HG03135 (cell line): ENCODE measurements at regions not wholly inside any gene's neighbourhood (a gene's known extent, or its start where the extent isn't known, plus 50 kb on each side); places are given as distances from the start of the nearest gene placed in this dataset.

ENCODE experiments used
- ATAC-seq: cut with Tn5 transposase; IDR thresholded peaks from one replicate; pipeline ENCODE4 v1.9.1; 2021; ENCODE audit warnings: mild to moderate bottlenecking, moderate library complexity; ENCODE audit not compliant: unreplicated experiment

- no peak for ATAC-seq
These were observed 172.4 kb upstream of the GULP1 start for GRCh38 chr2:188119112-188119838.

GRCh38 chr2:188122985-188123384, 168.7 kb upstream of the GULP1 start:
- ATAC-seq: no peak

- ATAC-seq: no peak
These were observed 162.0 kb upstream of the GULP1 start for GRCh38 chr2:188129677-188130076.

- no peak for ATAC-seq
These were observed 161.4 kb upstream of the GULP1 start for GRCh38 chr2:188130317-188130716.

GRCh38 chr2:188131281-188131680, 160.4 kb upstream of the GULP1 start:
- no peak for ATAC-seq

- no peak for ATAC-seq
These were observed 159.3 kb upstream of the GULP1 start for GRCh38 chr2:188132385-188132784.

GRCh38 chr2:188134241-188134640, 157.4 kb upstream of the GULP1 start:
- no peak for ATAC-seq

GRCh38 chr2:188138313-188138712, 153.4 kb upstream of the GULP1 start:
- no peak for ATAC-seq

- no peak for ATAC-seq
These were observed 149.6 kb upstream of the GULP1 start for GRCh38 chr2:188142088-188142487.

- no peak for ATAC-seq
These were observed 148.9 kb upstream of the GULP1 start for GRCh38 chr2:188142636-188143295.

- no peak for ATAC-seq
These were observed 145.8 kb upstream of the GULP1 start for GRCh38 chr2:188145885-188146284.

- no peak for ATAC-seq
These were observed 144.8 kb upstream of the GULP1 start for GRCh38 chr2:188146888-188147287.

- no peak for ATAC-seq
These were observed 140.0 kb upstream of the GULP1 start for GRCh38 chr2:188151670-188152069.

GRCh38 chr2:188158337-188159100, 133.2 kb upstream of the GULP1 start:
- no peak for ATAC-seq

GRCh38 chr2:188159484-188159883, 132.2 kb upstream of the GULP1 start:
- ATAC-seq: no peak

- no peak for ATAC-seq
These were observed 121.3 kb upstream of the GULP1 start for GRCh38 chr2:188170356-188170755.

- ATAC-seq: no peak
These were observed 115.1 kb upstream of the GULP1 start for GRCh38 chr2:188176620-188177019.

- no peak for ATAC-seq
These were observed 110.4 kb upstream of the GULP1 start for GRCh38 chr2:188181067-188181838.

GRCh38 chr2:188181884-188182283, 109.8 kb upstream of the GULP1 start:
- no peak for ATAC-seq

GRCh38 chr2:188187726-188188125, 103.9 kb upstream of the GULP1 start:
- ATAC-seq: no peak

GRCh38 chr2:188189356-188189755, 102.3 kb upstream of the GULP1 start:
- no peak for ATAC-seq
